Left lobe of liver (tissue), 2 donors: ENCODE measurements at regions not wholly inside any gene's neighbourhood (a gene's known extent, or its start where the extent isn't known, plus 50 kb on each side); places are given as distances from the start of the nearest gene placed in this dataset.
"Not testable (repeated sequence)": the region's sequence is repeated elsewhere in the genome, so short reads cannot be mapped to it uniquely, and the experiment has no call there.

Experiments
- ATAC-seq: fragments of 200-7000 bp; cut with Tn5 transposase; one replicate; pipeline ENCODE4 v1.9.1; 2020; ENCODE audit warnings: mild to moderate bottlenecking, moderate library complexity
- DNase-seq: peaks from one replicate; pipeline ENCODE4 v3.0.0-alpha.2; 2020; ENCODE audit warnings: low spot score
- donor health status: DM: no; HTN: no; CAD: no; lungs with moderate emphysema.
- donor health status: DM: no; HTN: yes; CAD: no.

- no peak for DNase-seq
- no peak for ATAC-seq
These were observed 627.8 kb downstream of the DOK5 start for GRCh38 chr20:55103188-55103587.

- DNase-seq (no peak), ATAC-seq (no peak)
These were observed 623.9 kb downstream of the DOK5 start for GRCh38 chr20:55099251-55099650.

GRCh38 chr20:55097621-55098020 lies 622.2 kb downstream of the DOK5 start:
- no peak for DNase-seq

GRCh38 chr20:55095745-55096400 lies 620.5 kb downstream of the DOK5 start:
- no peak for ATAC-seq
- DNase-seq, result no peak

More at GRCh38 chr20:55097621-55098020, 622.2 kb downstream of the DOK5 start:
- no peak for ATAC-seq

GRCh38 chr20:55094353-55094861 lies 619.0 kb downstream of the DOK5 start:
- no peak for ATAC-seq
- no peak for DNase-seq

- ATAC-seq (no peak), DNase-seq (no peak)
These were observed 614.9 kb downstream of the DOK5 start for GRCh38 chr20:55090286-55090685.

- ATAC-seq (no peak), DNase-seq (no peak)
These were observed 611.0 kb downstream of the DOK5 start for GRCh38 chr20:55086421-55086820.

GRCh38 chr20:55079917-55080316 lies 604.5 kb downstream of the DOK5 start:
- DNase-seq (no peak), ATAC-seq (no peak)

- not testable (repeated sequence) for ATAC-seq
These were observed 599.0 kb downstream of the DOK5 start for GRCh38 chr20:55074266-55074840.

GRCh38 chr20:55070001-55070400 lies 594.6 kb downstream of the DOK5 start:
- DNase-seq, result no peak
- ATAC-seq, result no peak

More at GRCh38 chr20:55074266-55074840, 599.0 kb downstream of the DOK5 start:
- DNase-seq, result not testable (repeated sequence)

GRCh38 chr20:55067158-55067825 lies 591.9 kb downstream of the DOK5 start:
- ATAC-seq (no peak), DNase-seq (no peak)

- DNase-seq, result no peak
- ATAC-seq, result no peak
These were observed 583.5 kb downstream of the DOK5 start for GRCh38 chr20:55058938-55059337.

- peak; percentile 51 for ATAC-seq
- no peak for DNase-seq
These were observed 582.5 kb downstream of the DOK5 start for GRCh38 chr20:55057779-55058415.

GRCh38 chr20:55054453-55054852 lies 579.1 kb downstream of the DOK5 start:
- ATAC-seq, result no peak
- no peak for DNase-seq

GRCh38 chr20:55053389-55053788 lies 578.0 kb downstream of the DOK5 start:
- ATAC-seq (no peak), DNase-seq (no peak)

GRCh38 chr20:55052459-55052858 lies 577.1 kb downstream of the DOK5 start:
- no peak for DNase-seq
- ATAC-seq, result no peak

- DNase-seq (no peak), ATAC-seq (no peak)
These were observed 563.3 kb downstream of the DOK5 start for GRCh38 chr20:55038684-55039083.

GRCh38 chr20:55031971-55032370 lies 556.6 kb downstream of the DOK5 start:
- DNase-seq (no peak), ATAC-seq (no peak)

- ATAC-seq (no peak), DNase-seq (no peak)
These were observed 539.4 kb downstream of the DOK5 start for GRCh38 chr20:55014766-55015165.

GRCh38 chr20:55010761-55011160 lies 535.4 kb downstream of the DOK5 start:
- no peak for ATAC-seq
- no peak for DNase-seq

- ATAC-seq (no peak), DNase-seq (no peak)
These were observed 533.7 kb downstream of the DOK5 start for GRCh38 chr20:55009066-55009465.

GRCh38 chr20:55004044-55004443 lies 528.7 kb downstream of the DOK5 start:
- DNase-seq (no peak), ATAC-seq (no peak)
